ENCODE measurements at regions not wholly inside any gene's neighbourhood (a gene's known extent, or its start where the extent isn't known, plus 50 kb on each side); places are given as distances from the start of the nearest gene placed in this dataset.

GRCh38 chr10:130801784-130802183, 509.7 kb downstream of the TCERG1L start:
- Mint-ChIP-seq H3K4me3 (ENCODE audit: unreplicated experiment) (no peak overlapping the region), H3K27me3 (ENCODE audit: insufficient read depth, unreplicated experiment) (no peaks in the 10 kb centered on the region), H3K36me3 (ENCODE audit: insufficient read depth, unreplicated experiment) (no peaks in the 10 kb centered on the region), H3K4me1 (ENCODE audit: insufficient read depth, unreplicated experiment) (no peaks in the 10 kb centered on the region), H3K27ac (ENCODE audit: low read depth, unreplicated experiment) (no peak overlapping the region), H3K9me3 (ENCODE audit: unreplicated experiment) (peaks cover 43% of the 10 kb centered on the region)
- ChIA-PET POLR2A (no interaction called here), CTCF (no interaction called here)
- no peak for TF ChIP-seq CTCF (IDR thresholded peaks at IDR 0.05; ENCODE audit: unreplicated experiment)
- intact Hi-C loops (cut with micrococcal nuclease), result no loop called here
- DNase-seq (ENCODE audit: unreplicated experiment), result no peak
- BruUV-seq (replicated peaks), result no TSS peak

GRCh38 chr10:130802301-130802700, 509.2 kb downstream of the TCERG1L start:
- Mint-ChIP-seq H3K27me3 (ENCODE audit: insufficient read depth, unreplicated experiment) (no peaks in the 10 kb centered on the region), H3K9me3 (ENCODE audit: unreplicated experiment) (peaks cover 43% of the 10 kb centered on the region), H3K4me3 (ENCODE audit: unreplicated experiment) (no peak overlapping the region), H3K27ac (ENCODE audit: low read depth, unreplicated experiment) (no peak overlapping the region), H3K4me1 (ENCODE audit: insufficient read depth, unreplicated experiment) (no peaks in the 10 kb centered on the region), H3K36me3 (ENCODE audit: insufficient read depth, unreplicated experiment) (no peaks in the 10 kb centered on the region)
- POLR2A ChIA-PET, result no interaction called here
- no peak for TF ChIP-seq CTCF (IDR thresholded peaks at IDR 0.05; ENCODE audit: unreplicated experiment)
- no TSS peak for BruUV-seq (replicated peaks)
- intact Hi-C loops (cut with micrococcal nuclease), result no loop called here
- CTCF ChIA-PET, result interaction anchor here (0.7 kb wide), 1 partner anchor 24 kb away, joined by 4 read pairs; no protein-coding TSS in a partner anchor
- DNase-seq (ENCODE audit: unreplicated experiment), result no peak

- peaks cover 43% of the 10 kb centered on the region for H3K9me3 Mint-ChIP-seq (ENCODE audit: unreplicated experiment)
- ChIA-PET POLR2A (no interaction called here), CTCF (no interaction called here)
- H3K36me3 Mint-ChIP-seq (ENCODE audit: insufficient read depth, unreplicated experiment), result no peaks in the 10 kb centered on the region
- DNase-seq (ENCODE audit: unreplicated experiment), result no peak
- H3K27ac Mint-ChIP-seq (ENCODE audit: low read depth, unreplicated experiment), result no peak overlapping the region
- BruUV-seq (replicated peaks), result no TSS peak
- TF ChIP-seq CTCF (IDR thresholded peaks at IDR 0.05; ENCODE audit: unreplicated experiment), result no peak
- no peaks in the 10 kb centered on the region for H3K27me3 Mint-ChIP-seq (ENCODE audit: insufficient read depth, unreplicated experiment)
- intact Hi-C loops (cut with micrococcal nuclease), result no loop called here
- H3K4me3 Mint-ChIP-seq (ENCODE audit: unreplicated experiment), result no peak overlapping the region
- H3K4me1 Mint-ChIP-seq (ENCODE audit: insufficient read depth, unreplicated experiment), result no peaks in the 10 kb centered on the region
Observed at GRCh38 chr10:130804281-130804680, 507.2 kb downstream of the TCERG1L start.

GRCh38 chr10:130804778-130805634, 506.5 kb downstream of the TCERG1L start:
- Mint-ChIP-seq H3K9me3 (ENCODE audit: unreplicated experiment) (peaks cover 37% of the 10 kb centered on the region), H3K27me3 (ENCODE audit: insufficient read depth, unreplicated experiment) (no peaks in the 10 kb centered on the region), H3K4me3 (ENCODE audit: unreplicated experiment) (no peak overlapping the region), H3K36me3 (ENCODE audit: insufficient read depth, unreplicated experiment) (no peaks in the 10 kb centered on the region), H3K27ac (ENCODE audit: low read depth, unreplicated experiment) (no peak overlapping the region), H3K4me1 (ENCODE audit: insufficient read depth, unreplicated experiment) (no peaks in the 10 kb centered on the region)
- BruUV-seq (replicated peaks), result no TSS peak
- intact Hi-C loops (cut with micrococcal nuclease), result no loop called here
- no peak for DNase-seq (ENCODE audit: unreplicated experiment)
- CTCF ChIA-PET, result no interaction called here
- POLR2A ChIA-PET, result no interaction called here
- TF ChIP-seq CTCF (IDR thresholded peaks at IDR 0.05; ENCODE audit: unreplicated experiment), result no peak

Data from MCF 10A (cell line).